GM08714 (cell line): ENCODE measurements at regions not wholly inside any gene's neighbourhood (a gene's known extent, or its start where the extent isn't known, plus 50 kb on each side); places are given as distances from the start of the nearest gene placed in this dataset.

Source experiments
- H3K4me3 ChIP-seq: fragments of 200-500 bp; sonication (Bioruptor generic); 2 replicates; pipeline ENCODE4 v1.5.1; 2014; ENCODE audit warnings: mild to moderate bottlenecking, low read length, inconsistent platforms
- ZNF274 ChIP-seq: IDR thresholded peaks from 2 replicates; pipeline ENCODE4 v1.6.1; 2012; ENCODE audit warnings: mild to moderate bottlenecking, low read depth, low read length

- no peak for TF ChIP-seq ZNF274
- H3K4me3 ChIP-seq, result no peak overlapping the region
Observed at GRCh38 chr9:78663369-78663768, 366.4 kb downstream of the PSAT1 start.

GRCh38 chr9:78664370-78664769 lies 367.4 kb downstream of the PSAT1 start:
- H3K4me3 ChIP-seq, result no peak overlapping the region
- no peak for TF ChIP-seq ZNF274

GRCh38 chr9:78666818-78667414 lies 370.0 kb downstream of the PSAT1 start:
- TF ChIP-seq ZNF274, result no peak
- no peak overlapping the region for H3K4me3 ChIP-seq

- TF ChIP-seq ZNF274, result no peak
- no peak overlapping the region for H3K4me3 ChIP-seq
Observed at GRCh38 chr9:78668148-78668832, 371.4 kb downstream of the PSAT1 start.

- no peak for TF ChIP-seq ZNF274
- no peak overlapping the region for H3K4me3 ChIP-seq
Observed at GRCh38 chr9:78669591-78669990, 372.7 kb downstream of the PSAT1 start.

- no peak for TF ChIP-seq ZNF274
- no peak overlapping the region for H3K4me3 ChIP-seq
Observed at GRCh38 chr9:78671785-78672184, 374.9 kb downstream of the PSAT1 start.

GRCh38 chr9:78674874-78675273 lies 377.9 kb downstream of the PSAT1 start:
- H3K4me3 ChIP-seq, result no peak overlapping the region
- no peak for TF ChIP-seq ZNF274

GRCh38 chr9:78676009-78676408 lies 379.1 kb downstream of the PSAT1 start:
- no peak overlapping the region for H3K4me3 ChIP-seq
- TF ChIP-seq ZNF274, result no peak

- TF ChIP-seq ZNF274, result no peak
- H3K4me3 ChIP-seq, result no peak overlapping the region
Observed at GRCh38 chr9:78676623-78677022, 379.7 kb downstream of the PSAT1 start.

- no peak for TF ChIP-seq ZNF274
- no peak overlapping the region for H3K4me3 ChIP-seq
Observed at GRCh38 chr9:78677326-78677725, 380.4 kb downstream of the PSAT1 start.

- H3K4me3 ChIP-seq, result no peak overlapping the region
- TF ChIP-seq ZNF274, result no peak
Observed at GRCh38 chr9:78678877-78679276, 382.0 kb downstream of the PSAT1 start.

GRCh38 chr9:78680196-78680595 lies 383.3 kb downstream of the PSAT1 start:
- H3K4me3 ChIP-seq, result no peak overlapping the region
- TF ChIP-seq ZNF274, result no peak

- no peak for TF ChIP-seq ZNF274
- no peak overlapping the region for H3K4me3 ChIP-seq
Observed at GRCh38 chr9:78682216-78682615, 385.3 kb downstream of the PSAT1 start.

GRCh38 chr9:78685471-78685870 lies 388.5 kb downstream of the PSAT1 start:
- TF ChIP-seq ZNF274, result no peak
- H3K4me3 ChIP-seq, result no peak overlapping the region

- TF ChIP-seq ZNF274, result no peak
- no peak overlapping the region for H3K4me3 ChIP-seq
Observed at GRCh38 chr9:78688796-78689195, 391.9 kb downstream of the PSAT1 start.

- H3K4me3 ChIP-seq, result no peak overlapping the region
- no peak for TF ChIP-seq ZNF274
Observed at GRCh38 chr9:78691542-78691941, 394.6 kb downstream of the PSAT1 start.
